ENCODE measurements at regions not wholly inside any gene's neighbourhood (a gene's known extent, or its start where the extent isn't known, plus 50 kb on each side); places are given as distances from the start of the nearest gene placed in this dataset.

DNA sequence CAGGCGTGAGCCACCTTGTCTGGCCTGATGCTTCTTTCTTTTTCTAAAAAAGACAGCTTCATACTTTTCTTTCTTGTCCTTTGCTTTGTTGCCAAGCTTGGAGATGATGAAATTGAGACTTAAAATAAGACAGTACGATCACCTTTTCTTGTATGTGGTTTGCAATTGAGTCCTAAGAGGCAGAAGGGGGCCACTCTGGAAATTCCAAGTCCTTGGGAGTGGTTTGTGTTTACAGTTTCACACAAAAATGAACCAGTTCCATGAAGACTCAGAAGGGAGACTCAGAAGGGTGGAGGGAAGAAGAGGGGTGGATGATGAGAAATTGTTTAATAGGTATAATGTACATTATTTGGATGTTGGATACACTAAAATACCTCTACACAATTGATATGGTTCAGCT lies 70.7 kb upstream of the TNS3 start:
- TF ChIP-seq, protein P1, sequence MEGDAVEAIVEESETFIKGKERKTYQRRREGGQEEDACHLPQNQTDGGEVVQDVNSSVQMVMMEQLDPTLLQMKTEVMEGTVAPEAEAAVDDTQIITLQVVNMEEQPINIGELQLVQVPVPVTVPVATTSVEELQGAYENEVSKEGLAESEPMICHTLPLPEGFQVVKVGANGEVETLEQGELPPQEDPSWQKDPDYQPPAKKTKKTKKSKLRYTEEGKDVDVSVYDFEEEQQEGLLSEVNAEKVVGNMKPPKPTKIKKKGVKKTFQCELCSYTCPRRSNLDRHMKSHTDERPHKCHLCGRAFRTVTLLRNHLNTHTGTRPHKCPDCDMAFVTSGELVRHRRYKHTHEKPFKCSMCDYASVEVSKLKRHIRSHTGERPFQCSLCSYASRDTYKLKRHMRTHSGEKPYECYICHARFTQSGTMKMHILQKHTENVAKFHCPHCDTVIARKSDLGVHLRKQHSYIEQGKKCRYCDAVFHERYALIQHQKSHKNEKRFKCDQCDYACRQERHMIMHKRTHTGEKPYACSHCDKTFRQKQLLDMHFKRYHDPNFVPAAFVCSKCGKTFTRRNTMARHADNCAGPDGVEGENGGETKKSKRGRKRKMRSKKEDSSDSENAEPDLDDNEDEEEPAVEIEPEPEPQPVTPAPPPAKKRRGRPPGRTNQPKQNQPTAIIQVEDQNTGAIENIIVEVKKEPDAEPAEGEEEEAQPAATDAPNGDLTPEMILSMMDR (IDR thresholded peaks at IDR 0.05): no peak
- TF ChIP-seq EZH2 (IDR thresholded peaks at IDR 0.05; ENCODE audit: borderline replicate concordance, insufficient read depth, low read depth, low read length, poor library complexity, severe bottlenecking): no peak
